Peyer's patch (tissue), 4 donors: ENCODE measurements at regions not wholly inside any gene's neighbourhood (a gene's known extent, or its start where the extent isn't known, plus 50 kb on each side); places are given as distances from the start of the nearest gene placed in this dataset.

Experiments
- CTCF ChIP-seq, 6 experiments: fragments of 450-650 bp in 4 of 6; fragments of 200-600 bp in 2 of 6; sonication (generic) in 1 of 6; IDR thresholded peaks; one replicate each; pipeline ENCODE4 v1.5.1; 2017 to 2019; ENCODE audit warnings: antibody characterized with exemption in 6 of 6, mild to moderate bottlenecking in 3 of 6, moderate library complexity in 1 of 6
- POLR2A ChIP-seq, 2 donors: fragments of 450-650 bp; IDR thresholded peaks; one replicate each; pipeline ENCODE4 v1.5.1; 2017; ENCODE audit warnings: antibody characterized with exemption in 2 of 2, mild to moderate bottlenecking in 2 of 2, moderate library complexity in 2 of 2

GRCh38 chr10:113449006-113449695, 103.7 kb upstream of the HABP2 start:
- TF ChIP-seq CTCF (IDR thresholded peaks at IDR 0.05) (no peak), POLR2A (IDR thresholded peaks at IDR 0.05) (no peak)
